ENCODE measurements at regions not wholly inside any gene's neighbourhood (a gene's known extent, or its start where the extent isn't known, plus 50 kb on each side); places are given as distances from the start of the nearest gene placed in this dataset.

GRCh38 chr5:74174366-74174765, 466.2 kb downstream of the ENC1 start:
- DNase-seq = no peak

GRCh38 chr5:74173665-74174064, 466.9 kb downstream of the ENC1 start:
- no peak for DNase-seq

DNA sequence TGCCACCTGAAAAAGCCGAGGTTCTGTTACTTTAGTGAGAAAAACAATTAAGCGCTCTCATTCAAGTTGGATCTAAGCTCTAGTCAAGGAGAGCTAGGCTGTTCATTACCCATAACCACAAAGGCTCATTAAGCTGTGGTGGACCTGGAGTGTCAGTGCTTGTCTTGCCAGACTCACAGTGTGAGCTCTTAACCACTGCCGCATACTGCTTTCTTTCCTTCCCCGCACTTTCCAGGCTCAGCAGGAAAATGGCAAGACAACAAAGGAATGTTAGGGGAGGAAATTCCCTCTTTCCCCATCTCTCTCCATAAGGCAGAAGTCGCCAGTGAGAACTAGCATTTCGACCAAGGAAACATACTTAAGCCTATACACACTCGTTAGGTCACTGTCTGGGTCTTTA, 467.3 kb downstream of the ENC1 start:
- DNase-seq = no peak

DNA sequence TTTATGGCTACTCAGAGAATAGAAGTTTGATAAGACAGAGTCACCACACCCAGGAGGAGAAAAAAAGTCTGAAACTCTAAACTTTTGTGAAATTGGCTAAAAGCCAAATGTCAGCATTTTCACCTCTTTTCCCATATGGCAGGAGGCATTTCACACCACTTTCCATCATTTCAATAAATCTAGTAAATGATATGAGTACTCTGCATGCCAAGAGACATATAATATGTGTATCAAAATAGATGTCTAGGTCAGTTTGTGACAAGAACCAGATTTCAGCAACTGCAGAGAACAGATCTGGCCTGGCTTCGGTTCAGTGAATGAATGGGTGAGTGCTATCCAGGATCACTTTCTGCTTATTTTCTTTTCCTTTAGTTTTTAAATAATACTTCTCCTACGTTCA, 470.8 kb downstream of the ENC1 start:
- no peak for DNase-seq

DNA sequence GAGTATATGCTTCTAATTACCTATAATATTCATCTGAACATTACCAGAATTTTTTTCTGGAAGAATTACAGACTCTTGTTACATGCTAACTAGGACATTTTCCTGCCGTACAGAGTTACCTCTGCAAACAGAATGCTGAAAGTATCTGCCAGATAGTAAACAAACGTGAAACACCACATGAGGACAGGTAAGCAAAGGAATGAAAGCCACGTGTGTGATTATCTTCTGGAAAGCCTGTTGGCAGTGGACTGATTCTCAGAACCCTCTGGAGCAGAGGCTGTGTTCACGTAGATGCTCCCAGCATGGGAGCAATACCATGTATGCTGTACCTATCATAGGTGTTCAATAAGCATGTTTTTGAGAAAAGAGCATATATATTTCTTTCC, 472.6 kb downstream of the ENC1 start:
- no peak for DNase-seq

DNA sequence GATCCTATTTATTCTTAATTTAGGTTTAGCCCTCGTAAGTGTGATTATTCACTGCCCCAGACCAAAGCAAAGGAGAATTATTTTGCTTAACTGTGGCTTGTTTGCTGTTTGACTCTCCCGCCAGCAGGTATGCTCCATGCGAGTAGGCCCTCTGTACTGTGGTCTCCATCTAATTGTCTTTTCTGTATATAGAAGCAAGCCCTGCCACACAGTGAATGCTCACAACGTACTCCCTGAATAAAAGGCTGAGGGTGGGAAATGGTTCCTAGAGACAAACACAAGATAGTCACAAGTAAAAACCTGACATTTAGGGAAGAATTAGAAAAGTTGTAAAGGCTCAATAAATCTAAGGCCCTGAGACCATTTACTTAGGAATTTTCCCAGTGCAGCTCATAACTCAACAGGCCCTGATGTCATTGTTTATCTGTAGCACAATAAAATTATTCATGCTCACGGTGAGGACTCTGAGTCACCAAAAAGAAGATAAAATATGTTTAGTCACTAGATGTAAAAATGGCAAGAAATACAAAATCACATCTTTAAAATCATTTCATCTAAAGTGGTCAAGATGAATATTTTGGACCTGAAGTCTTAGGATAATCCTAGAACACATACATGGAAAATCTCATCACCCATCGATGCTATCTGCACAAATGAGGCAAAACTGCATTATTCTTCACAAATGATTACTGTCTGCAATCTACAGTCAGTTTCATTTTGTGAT, 473.2 kb downstream of the ENC1 start:
- no peak for DNase-seq

DNA sequence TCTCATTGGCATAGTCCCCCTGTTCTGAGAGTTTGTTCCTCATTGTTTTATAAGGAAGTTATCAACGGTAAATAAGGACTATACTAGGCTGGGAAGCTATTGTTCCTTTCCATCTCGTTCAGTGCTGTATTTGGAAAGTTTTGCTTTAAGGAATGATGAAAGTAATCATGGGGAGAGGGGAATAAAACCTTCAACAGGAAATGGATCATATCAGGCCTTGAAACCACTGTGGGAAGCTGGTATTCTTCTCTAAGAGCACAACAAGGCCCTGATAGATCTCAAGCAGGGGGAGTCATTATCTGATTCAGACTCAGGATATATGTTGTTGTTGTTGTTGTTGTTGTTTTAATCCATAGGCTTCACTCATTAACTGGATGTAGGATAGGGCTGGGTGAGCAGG, 474.5 kb downstream of the ENC1 start:
- no peak for DNase-seq

DNA sequence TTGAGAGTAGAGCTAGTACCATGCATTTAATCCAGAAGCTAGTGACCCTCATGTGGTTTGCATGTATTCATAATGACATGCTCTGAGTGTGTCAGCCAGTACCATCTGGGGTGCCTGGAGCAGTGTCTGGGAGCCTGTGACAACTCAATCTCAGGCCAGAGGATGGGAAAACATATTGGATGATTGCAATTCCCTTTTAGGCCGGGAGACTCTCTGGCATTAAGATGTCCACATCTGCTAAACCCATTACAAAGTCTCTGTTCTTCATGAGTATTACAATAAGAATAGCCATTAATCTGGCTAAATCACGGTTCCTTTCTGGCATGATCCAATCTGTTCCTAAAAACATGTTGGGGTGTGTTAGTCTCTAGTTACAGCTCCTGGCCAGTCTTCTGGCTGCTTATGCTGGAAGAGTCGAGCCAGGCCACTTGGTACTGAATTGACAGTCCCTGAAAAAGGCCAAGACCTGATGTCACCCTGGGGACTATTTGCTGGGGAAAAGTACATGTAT, 475.7 kb downstream of the ENC1 start:
- DNase-seq = no peak

GRCh38 chr5:74162524-74162923, 478.0 kb downstream of the ENC1 start:
- no peak for DNase-seq

DNA sequence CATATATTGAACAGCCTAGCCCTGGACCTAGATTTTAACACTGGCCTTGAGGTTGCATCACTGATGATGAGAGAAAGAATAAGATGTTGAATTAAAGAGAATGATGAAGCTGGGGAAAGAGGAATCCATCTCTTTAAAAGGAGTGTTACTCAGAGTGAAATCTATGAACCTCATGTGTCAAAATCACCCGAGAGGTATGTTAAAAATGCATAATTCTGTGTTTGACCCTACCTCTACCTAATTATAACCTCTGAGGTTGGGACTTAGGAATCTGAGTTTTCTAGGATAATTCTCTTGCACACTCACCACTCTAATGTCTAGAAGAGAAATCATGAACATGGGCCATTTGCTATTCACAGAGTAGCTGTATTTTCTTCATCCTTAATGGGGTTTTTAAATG, 479.4 kb downstream of the ENC1 start:
- no peak for DNase-seq

DNA sequence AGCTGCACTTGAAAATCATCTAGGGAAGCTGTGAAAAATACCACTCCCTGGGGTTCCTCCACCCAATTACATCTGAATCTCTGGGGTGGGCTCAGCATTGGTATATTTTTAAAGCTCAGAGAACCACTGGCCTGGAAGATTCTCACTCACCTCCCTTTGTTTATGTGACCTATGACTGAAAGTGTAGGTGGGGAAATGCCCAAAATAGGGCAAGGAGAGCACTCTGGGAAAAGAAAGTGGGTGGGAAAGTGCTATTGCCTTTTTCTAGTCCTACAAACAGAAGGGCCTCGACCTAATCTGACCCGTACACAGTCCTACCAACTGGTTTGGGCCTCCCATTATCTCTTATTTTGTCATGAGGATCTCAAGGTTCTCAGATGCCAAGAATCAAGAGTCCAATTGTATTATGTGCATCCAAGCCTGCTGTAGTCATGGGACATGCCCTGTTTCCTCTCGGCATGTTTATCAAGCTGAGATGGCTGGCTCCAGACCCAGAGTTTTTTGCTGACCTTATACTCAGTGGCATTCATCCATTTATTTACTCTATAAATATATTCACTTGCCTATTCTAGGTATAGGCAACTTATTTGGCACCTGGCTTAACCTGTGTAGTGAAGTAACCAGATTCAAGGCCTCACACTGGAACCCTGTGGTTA, 483.7 kb downstream of the ENC1 start:
- DNase-seq = no peak

- DNase-seq = no peak
Observed at GRCh38 chr5:74155501-74155900, 485.0 kb downstream of the ENC1 start.

DNA sequence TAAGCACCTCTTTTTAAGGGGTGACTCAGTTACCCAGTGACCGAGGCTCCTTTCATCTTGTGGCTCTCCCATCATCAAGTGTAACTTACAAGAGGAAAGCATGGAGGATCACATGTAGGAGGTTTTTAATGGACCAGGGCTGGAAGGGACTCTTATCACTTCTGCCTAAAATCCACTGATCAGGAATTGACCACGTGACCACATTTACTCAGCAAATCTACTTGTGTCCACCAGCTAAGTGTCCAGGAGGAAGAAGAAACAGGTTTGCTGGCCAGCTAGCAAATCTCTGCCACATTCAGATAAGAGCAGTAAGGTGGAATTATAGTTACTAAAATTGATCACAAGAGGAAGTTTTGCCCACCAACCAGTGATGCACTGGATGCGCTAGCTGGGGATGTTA, 486.0 kb downstream of the ENC1 start:
- DNase-seq = no peak

DNA sequence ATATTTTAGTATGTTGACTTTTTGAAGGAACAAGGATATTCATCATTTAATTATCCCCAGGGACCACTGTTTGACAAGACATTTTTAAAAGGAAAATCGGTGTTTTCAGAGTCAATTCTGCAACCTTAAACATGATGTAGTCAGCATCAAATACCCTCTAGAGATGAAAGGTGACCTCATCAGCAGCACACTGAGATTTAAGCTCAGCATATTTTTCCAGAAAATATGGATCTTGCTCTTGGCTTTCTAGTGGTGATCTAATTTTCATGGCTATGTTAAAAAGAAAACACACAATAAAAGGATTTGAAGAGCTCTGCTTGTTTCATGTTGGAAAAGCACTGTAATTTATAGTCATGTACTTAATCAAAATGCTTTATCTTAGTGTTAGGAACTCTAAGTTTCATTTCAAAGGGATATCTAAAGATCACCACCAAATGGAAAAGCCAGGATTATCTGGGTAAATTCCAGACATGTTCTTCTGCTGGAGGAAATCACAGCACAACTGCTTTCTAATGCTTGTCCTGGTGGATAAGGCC, 487.2 kb downstream of the ENC1 start:
- DNase-seq = no peak

DNA sequence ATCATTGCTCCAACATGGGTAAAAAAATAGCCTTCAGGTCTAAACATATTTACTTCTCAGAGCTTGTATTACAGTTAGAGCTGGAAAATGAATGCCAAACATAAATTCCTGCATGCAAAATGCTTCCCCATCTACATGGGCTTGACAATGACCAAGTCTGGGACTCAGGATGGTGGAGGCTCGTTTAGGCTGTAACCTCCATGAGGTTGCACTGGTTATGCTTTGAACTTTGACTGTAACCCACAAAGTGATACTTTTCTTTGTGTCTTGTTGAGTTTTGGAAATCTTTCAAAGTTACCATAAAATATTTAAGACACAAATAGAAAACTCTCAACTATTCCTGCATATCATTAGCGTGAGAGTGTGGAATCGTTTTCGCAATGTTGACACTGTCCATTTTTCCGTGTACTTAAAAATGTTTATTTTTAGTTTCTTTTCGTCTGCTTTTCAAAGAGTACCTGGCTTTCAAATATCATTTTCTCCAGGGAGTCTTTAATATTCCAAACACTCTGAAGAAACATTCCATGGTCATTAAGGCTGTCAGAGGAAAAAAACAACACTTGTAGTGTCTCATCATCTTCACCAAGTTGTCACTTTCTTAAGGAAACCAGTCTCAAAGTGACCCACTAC, 487.8 kb downstream of the ENC1 start:
- DNase-seq = no peak

DNA sequence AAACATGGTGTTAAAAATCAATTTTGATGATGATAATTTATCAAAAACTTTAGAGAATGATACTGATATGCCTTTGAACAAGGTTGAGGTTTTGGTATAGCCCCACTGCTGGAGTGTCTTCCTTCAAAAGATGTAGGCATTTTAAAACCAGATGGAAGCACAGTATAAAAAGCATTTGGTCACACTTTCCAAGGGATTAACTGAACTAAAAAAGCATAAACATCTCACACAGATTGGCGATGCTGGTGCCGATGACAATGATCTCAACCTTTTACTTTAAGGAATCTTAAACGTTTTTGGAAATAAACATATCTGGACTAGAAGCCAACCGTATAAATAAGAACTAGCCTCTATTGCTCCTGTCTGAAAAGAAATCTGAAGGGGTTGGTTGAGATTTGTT, 488.4 kb downstream of the ENC1 start:
- no peak for DNase-seq

- no peak for DNase-seq
Observed at GRCh38 chr5:74149395-74149794, 491.1 kb downstream of the ENC1 start.

DNA sequence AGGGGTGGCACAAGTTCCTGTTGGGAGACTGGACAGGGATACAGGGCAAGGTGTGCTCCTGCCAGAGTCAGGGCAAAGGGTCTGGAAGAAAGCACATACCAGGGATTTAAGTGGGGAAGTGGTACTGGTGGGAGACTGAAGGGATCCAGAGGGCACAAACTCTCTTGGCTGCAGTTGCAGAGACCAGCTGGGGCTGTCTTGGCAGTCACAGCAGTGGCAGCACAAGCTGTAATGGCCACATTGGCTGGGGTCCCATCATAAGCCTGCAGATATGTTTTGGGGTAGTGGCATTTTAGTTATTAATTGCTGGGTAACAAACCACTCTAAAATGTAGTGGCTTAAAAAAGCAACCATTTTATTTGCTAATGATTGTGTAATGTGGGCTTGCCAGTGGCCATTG, 492.2 kb downstream of the ENC1 start:
- no peak for DNase-seq

DNA sequence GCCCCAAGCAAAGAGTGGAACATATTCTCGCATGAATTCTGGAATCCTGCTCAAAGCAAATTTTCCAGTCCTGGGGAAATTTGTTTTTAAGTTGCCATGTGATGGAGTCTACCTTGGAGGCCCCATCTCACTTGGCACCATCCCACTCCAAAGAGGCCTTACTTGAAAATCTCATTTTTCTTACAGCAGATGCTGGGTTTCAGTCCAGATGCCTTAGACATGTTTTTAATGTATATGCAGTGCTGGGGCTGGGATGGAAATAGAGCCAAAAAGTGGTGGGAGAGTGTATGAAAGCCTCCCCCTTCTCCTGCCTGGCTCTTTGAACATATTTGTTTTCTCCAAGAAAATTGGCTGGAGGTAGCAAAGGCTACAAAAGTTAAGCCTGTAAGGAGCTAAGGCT, 493.7 kb downstream of the ENC1 start:
- DNase-seq = no peak

- DNase-seq = no peak
Observed at GRCh38 chr5:74145951-74146350, 494.6 kb downstream of the ENC1 start.

DNA sequence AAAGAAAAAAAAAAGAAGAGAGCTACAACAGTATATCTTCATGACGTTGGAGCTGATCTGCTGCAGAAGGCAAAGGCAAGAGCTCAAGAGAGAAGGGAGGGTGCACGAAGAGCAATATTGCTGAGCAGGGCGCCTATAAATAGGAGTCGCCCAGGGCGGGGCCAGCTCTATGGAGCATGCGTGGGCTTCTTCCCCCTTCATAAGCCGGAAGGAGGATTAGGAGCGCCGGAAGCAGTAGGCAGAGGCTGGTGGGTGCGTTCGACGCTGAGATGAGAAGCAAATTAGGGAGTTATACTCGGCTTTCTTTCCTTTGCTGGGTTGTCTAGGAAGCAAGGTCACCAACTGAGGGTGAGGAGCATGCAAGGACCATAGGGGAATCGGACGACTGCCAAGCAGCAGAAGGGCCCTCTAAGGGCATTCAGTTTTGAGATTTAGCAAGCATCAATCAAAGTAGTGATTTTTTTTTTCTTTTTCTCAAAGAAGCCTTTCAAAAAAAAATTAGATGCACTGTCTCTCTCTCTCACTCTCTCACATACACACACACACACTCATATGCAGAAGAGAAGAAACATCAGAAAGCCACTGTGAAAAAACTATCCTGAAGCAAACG, 496.7 kb downstream of the ENC1 start:
- DNase-seq = no peak

DNA sequence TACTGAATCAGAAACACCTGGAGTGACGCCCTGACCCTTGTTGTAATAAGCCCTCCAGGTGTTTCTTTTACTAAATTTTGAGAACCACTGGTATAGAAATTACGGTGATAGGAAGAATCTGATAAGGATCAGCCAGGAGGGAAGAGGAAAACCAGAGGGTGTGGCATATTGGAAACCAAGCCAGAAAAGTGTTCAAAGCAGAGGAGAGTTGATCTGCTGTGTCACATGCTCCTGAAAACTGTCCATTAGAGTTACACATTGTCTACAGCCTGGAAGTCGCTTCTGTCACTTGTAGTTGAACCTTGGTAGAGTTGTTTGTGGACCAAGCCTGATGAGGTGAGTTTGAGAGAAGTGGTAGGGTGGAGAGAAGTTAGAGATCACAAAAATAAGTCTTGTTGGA, 497.4 kb downstream of the ENC1 start:
- no peak for DNase-seq

- DNase-seq = no peak
Observed at GRCh38 chr5:74141053-74141452, 499.5 kb downstream of the ENC1 start.

GRCh38 chr5:74140409-74140808, 500.1 kb downstream of the ENC1 start:
- DNase-seq = no peak

Data from activated T-cell treated with anti-CD3 and anti-CD28 coated beads, Interleukin-2, amount 50 U/mL, for 1 hour (primary cell).